Keratinocyte (primary cell): ENCODE measurements at regions not wholly inside any gene's neighbourhood (a gene's known extent, or its start where the extent isn't known, plus 50 kb on each side); places are given as distances from the start of the nearest gene placed in this dataset.

Experiments used
- DNase-seq: peaks from one replicate; pipeline ENCODE4 v3.0.0-alpha.2; 2011; ENCODE audit warnings: low read depth, missing footprints, low spot score
- FAIRE-seq: peaks from 2 replicates; lab custom pipeline; 2011; peaks lifted over from hg19 to GRCh38; lab: Jason Lieb, UNC
- H2AFZ ChIP-seq: 2 replicates; pipeline ENCODE4 v1.6.0; 2012; ENCODE audit warnings: low read length, control low read depth, inconsistent platforms; ENCODE audit not compliant: control insufficient read depth
- H3K27ac ChIP-seq: 2 replicates; pipeline ENCODE4 v1.5.1; 2011; ENCODE audit warnings: low read length; ENCODE audit not compliant: control insufficient read depth, insufficient read depth
- H3K27me3 ChIP-seq: 3 replicates; pipeline ENCODE4 v1.6.0; 2011; ENCODE audit warnings: low read length; ENCODE audit not compliant: control insufficient read depth, insufficient read depth; ENCODE audit errors: extremely low read depth
- H3K36me3 ChIP-seq, 2 experiments: 2 replicates in 1 of 2; 3 replicates in 1 of 2; pipeline ENCODE4 v1.5.1; 2011; ENCODE audit warnings: low read length in 2 of 2, mild to moderate bottlenecking in 1 of 2; ENCODE audit not compliant: control insufficient read depth in 2 of 2, insufficient read depth in 2 of 2; ENCODE audit errors: extremely low read depth in 1 of 2
- H3K4me1 ChIP-seq: 3 replicates; pipeline ENCODE4 v1.5.1; 2011; ENCODE audit warnings: low read length; ENCODE audit not compliant: control insufficient read depth, insufficient read depth; ENCODE audit errors: extremely low read depth
- H3K4me2 ChIP-seq: 3 replicates; pipeline ENCODE4 v1.6.0; 2011; ENCODE audit warnings: low read depth, low read length; ENCODE audit not compliant: control insufficient read depth, insufficient read depth; ENCODE audit errors: extremely low read depth
- H3K4me3 ChIP-seq, 3 experiments: fragments of 200-600 bp in 1 of 3; sonication (generic) in 1 of 3; 2 replicates in 2 of 3; 3 replicates in 1 of 3; pipeline ENCODE4 v1.5.1; 2011 to 2016; ENCODE audit warnings: low read length in 3 of 3, mild to moderate bottlenecking in 3 of 3, control low read depth in 2 of 3, inconsistent platforms in 1 of 3, low read depth in 1 of 3, mixed read lengths in 1 of 3, mixed run types in 1 of 3, moderate library complexity in 1 of 3; ENCODE audit not compliant: control insufficient read depth in 2 of 3, insufficient read depth in 2 of 3; ENCODE audit errors: extremely low read depth in 1 of 3
- H3K79me2 ChIP-seq: 2 replicates; pipeline ENCODE4 v1.6.0; 2012; ENCODE audit warnings: low read length; ENCODE audit not compliant: control insufficient read depth, insufficient read depth
- H3K9ac ChIP-seq: 3 replicates; pipeline ENCODE4 v1.6.0; 2011; ENCODE audit warnings: low read length; ENCODE audit not compliant: control insufficient read depth, insufficient read depth; ENCODE audit errors: extremely low read depth
- H3K9me1 ChIP-seq: 3 replicates; pipeline ENCODE4 v1.6.0; 2011; ENCODE audit warnings: low read length; ENCODE audit not compliant: control insufficient read depth, insufficient read depth; ENCODE audit errors: extremely low read depth
- H3K9me3 ChIP-seq: 2 replicates; pipeline ENCODE4 v1.5.1; 2012; ENCODE audit warnings: low read depth, low read length; ENCODE audit not compliant: control insufficient read depth
- H4K20me1 ChIP-seq: 3 replicates; pipeline ENCODE4 v1.6.0; 2011; ENCODE audit warnings: low read length; ENCODE audit not compliant: control insufficient read depth, insufficient read depth; ENCODE audit errors: extremely low read depth
- CTCF ChIP-seq, 3 experiments: IDR thresholded peaks in 1 of 3; conservative IDR thresholded peaks in 1 of 3; optimal IDR thresholded peaks in 1 of 3; 2 replicates in 2 of 3; 3 replicates in 1 of 3; pipeline versions ENCODE3 to v1.5.1; 2011; ENCODE audit warnings: low read length in 3 of 3, mild to moderate bottlenecking in 3 of 3, moderate library complexity in 2 of 3, control low read depth in 1 of 3, inconsistent platforms in 1 of 3; ENCODE audit not compliant: insufficient read depth in 2 of 3; ENCODE audit errors: extremely low read depth in 1 of 3
- EZH2 ChIP-seq: IDR thresholded peaks from one replicate; pipeline ENCODE4 v1.6.1; 2012; ENCODE audit warnings: inconsistent platforms, mild to moderate bottlenecking, low read length, moderate library complexity
- dilution Hi-C: fragments of 300-500 bp; cut with MboI; formaldehyde crosslinking; loops from one replicate; pipeline ENCODE4 v1.7.0; 2020; ENCODE audit warnings: low sequenced_read_pairs; ENCODE audit not compliant: extremely low pct_ligation_motif_present

DNA sequence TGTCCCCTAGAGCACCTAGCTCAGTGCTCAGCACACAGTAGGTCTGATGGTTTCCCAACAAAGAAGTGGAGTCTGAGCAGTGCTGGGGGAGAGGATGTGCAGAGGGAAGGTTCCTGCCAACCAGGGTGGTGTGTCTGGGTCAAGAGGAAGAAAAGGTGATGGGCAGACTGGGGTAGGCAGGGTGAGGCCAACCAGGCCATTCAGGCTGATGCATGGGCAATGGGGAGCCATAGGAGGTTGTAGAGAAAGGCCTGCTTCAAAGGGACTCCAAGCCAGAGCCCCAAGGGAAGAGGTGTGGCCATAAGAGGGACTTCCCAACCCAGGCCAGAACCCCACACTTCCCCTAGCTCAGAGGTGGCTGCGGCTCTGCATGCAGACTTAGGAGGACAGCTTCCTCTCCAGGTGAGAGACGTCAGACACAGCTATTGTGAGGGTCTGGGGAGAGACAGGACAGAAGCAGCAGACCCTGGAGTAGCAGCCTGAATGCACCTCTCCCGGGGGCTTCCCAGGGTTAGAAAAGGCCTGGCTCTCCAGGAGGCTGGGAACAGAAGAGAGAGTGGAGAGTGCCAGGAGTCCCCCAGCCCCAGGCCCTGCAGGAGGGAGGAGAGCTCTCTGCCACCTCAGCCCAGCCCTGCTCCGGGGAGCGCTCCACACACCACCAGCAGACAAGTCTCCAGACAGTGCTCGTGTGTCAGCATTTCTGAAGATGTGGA lies 87.4 kb upstream of the ZMIZ1 start:
- Histone ChIP-seq H3K4me3 (no peak overlapping the region), H3K27me3 (peaks cover 27% of the 10 kb centered on the region), H3K79me2 (no peaks in the 10 kb centered on the region), H3K9ac (no peak overlapping the region), H4K20me1 (no peaks in the 10 kb centered on the region), H3K9me1 (no peaks in the 10 kb centered on the region), H3K36me3 (no peaks in the 10 kb centered on the region), H3K4me2 (no peak overlapping the region), H3K27ac (no peak overlapping the region), H3K9me3 (no peaks in the 10 kb centered on the region), H3K4me1 (peaks cover 6% of the 10 kb centered on the region), H2AFZ (no peak overlapping the region)
- no peak for FAIRE-seq
- TF ChIP-seq CTCF (optimal IDR thresholded peaks at IDR 0.05 in 1 of 3, IDR thresholded peaks at IDR 0.05 in 1 of 3, conservative IDR thresholded peaks at IDR 0.05 in 1 of 3; ENCODE audit: extremely low read depth in 1 of 3, insufficient read depth in 2 of 3, low read length in 3 of 3) (no peak), EZH2 (no peak)
- dilution Hi-C loops: no loop called here
- no peak for DNase-seq

- no peak overlapping the region for H3K27ac ChIP-seq
- no peak for FAIRE-seq
- dilution Hi-C loops: no loop called here
Observed at GRCh38 chr10:78981970-78982281, 86.8 kb upstream of the ZMIZ1 start.

More at GRCh38 chr10:78981970-78982281, 86.8 kb upstream of the ZMIZ1 start:
- Histone ChIP-seq H3K9me1 (no peaks in the 10 kb centered on the region), H3K4me2 (no peak overlapping the region), H3K27me3 (peaks cover 28% of the 10 kb centered on the region), H3K36me3 (no peaks in the 10 kb centered on the region), H4K20me1 (no peaks in the 10 kb centered on the region), H3K4me3 (no peak overlapping the region), H3K9me3 (no peaks in the 10 kb centered on the region), H3K79me2 (no peaks in the 10 kb centered on the region), H3K4me1 (peaks cover 6% of the 10 kb centered on the region), H3K9ac (no peak overlapping the region), H2AFZ (no peak overlapping the region)
- no peak for DNase-seq
- no peak for TF ChIP-seq EZH2
- TF ChIP-seq CTCF (optimal IDR thresholded peaks at IDR 0.05 in 1 of 3, IDR thresholded peaks at IDR 0.05 in 1 of 3, conservative IDR thresholded peaks at IDR 0.05 in 1 of 3; ENCODE audit: extremely low read depth in 1 of 3, insufficient read depth in 2 of 3, low read length in 3 of 3): no peak
